ENCODE measurements at regions not wholly inside any gene's neighbourhood (a gene's known extent, or its start where the extent isn't known, plus 50 kb on each side); places are given as distances from the start of the nearest gene placed in this dataset.
A peak's percentile ranks its signal among the peaks of the same experiment; 100 is the strongest.

DNA sequence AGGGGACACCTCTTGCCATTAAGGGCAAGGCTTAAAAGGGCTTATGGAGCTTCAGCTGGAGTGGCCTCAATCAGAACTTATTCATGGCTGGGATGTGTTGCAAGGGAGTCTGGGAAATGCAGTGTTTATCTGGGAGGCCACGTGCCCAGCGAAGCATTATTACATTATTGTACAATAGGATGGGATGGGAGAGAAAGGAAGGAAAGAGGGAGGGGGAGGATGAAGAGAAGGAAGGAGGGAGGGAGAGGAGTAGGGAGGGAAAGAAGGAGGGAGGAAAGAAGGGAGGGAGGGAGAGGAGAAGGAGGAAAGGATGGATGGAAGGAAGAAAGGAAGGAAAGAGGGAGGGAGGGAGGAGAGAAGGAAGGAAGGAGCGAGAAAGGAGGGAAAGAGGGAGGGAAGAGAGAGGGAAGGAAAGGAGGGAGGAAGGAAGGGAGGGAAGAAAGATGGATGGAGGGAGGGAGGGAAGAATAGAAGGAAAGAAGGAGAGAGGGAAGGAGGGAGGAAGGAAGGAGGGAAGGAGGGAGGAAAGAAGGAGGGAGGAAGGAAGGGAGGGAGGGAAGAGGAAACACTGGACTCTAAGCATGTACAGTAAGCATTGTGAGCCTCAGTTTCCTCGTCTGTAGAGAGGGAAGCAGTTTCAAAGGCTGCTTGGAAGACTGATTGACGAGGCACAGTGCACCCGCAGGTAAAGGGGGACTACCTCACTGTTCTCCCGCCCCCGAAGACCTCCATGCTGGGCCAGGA, 62.2 kb downstream of the MYEOV start:
- DNase-seq (no peak), ATAC-seq (ENCODE audit: low read depth) (no peak)
- Histone ChIP-seq H3K9me1 (ENCODE audit: insufficient read depth, low read length) (peaks cover 16% of the 10 kb centered on the region), H2AFZ (replicated peaks; ENCODE audit: low read length, poor library complexity) (no peak overlapping the region), H3K36me3 (ENCODE audit: control insufficient read depth, insufficient read depth, low read length) (no peaks in the 10 kb centered on the region), H2BK20ac (ENCODE audit: low read depth, low read length) (peak overlapping the region; percentile 69), H3K27me3 (ENCODE audit: control insufficient read depth, insufficient read depth, low read length) (no peaks in the 10 kb centered on the region), H3K27ac (ENCODE audit: insufficient read depth, low read length) (no peak overlapping the region), H3K4me1 (ENCODE audit: control insufficient read depth, insufficient read depth, low read length) (peaks cover 16% of the 10 kb centered on the region), H4K20me1 (ENCODE audit: insufficient read depth, low read length) (no peaks in the 10 kb centered on the region), H4K8ac (ENCODE audit: low read depth in 2 of 2, low read length in 2 of 2) (peak overlapping the region in 1 of 2 experiments; percentile 33; a peak in 1 of 4 replicates), H4K5ac (ENCODE audit: low read depth, low read length) (no peak overlapping the region), H3K18ac (ENCODE audit: low read depth, low read length) (no peak overlapping the region), H3K4ac (ENCODE audit: low read depth, low read length) (peak overlapping the region; percentile 74), H2BK120ac (ENCODE audit: low read depth, low read length) (peak overlapping the region; percentile 65), H3K23ac (ENCODE audit: low read depth, low read length) (no peak overlapping the region), H3K4me3 (ENCODE audit: insufficient read depth, low read depth, low read length) (no peak overlapping the region), H3K56ac (ENCODE audit: extremely low read depth, insufficient read depth, low read length) (no peak overlapping the region), H4K91ac (ENCODE audit: insufficient read depth, low read depth, low read length) (peak overlapping the region; percentile 49; the same call in 1 of the 2 replicates), H3K4me2 (ENCODE audit: low read depth, low read length) (no peak overlapping the region), H2BK15ac (ENCODE audit: low read depth, low read length) (peak overlapping the region; percentile 64; the same call in 2 of the 3 replicates), H3K79me1 (ENCODE audit: low read depth in 1 of 2, low read length in 2 of 2) (peaks cover 5 to 25% of the 10 kb centered on the region in 2 experiments; a peak in 2 of 4 replicates), H3K9me3 (ENCODE audit: control insufficient read depth, insufficient read depth, low read length) (peaks cover 5% of the 10 kb centered on the region), H2AK9ac (replicated peaks; ENCODE audit: low read depth, low read length, poor library complexity) (peak overlapping the region; percentile 60), H2AK5ac (ENCODE audit: low read depth, low read length) (peak overlapping the region; percentile 93), H2BK5ac (ENCODE audit: low read depth, low read length, poor library complexity, severe bottlenecking) (peak overlapping the region; percentile 7), H3K14ac (replicated peaks; ENCODE audit: low read depth, low read length) (peak overlapping the region; percentile 17), H3K9ac (ENCODE audit: low read depth, low read length) (no peak overlapping the region)
- dilution Hi-C loops (cut with HindIII; ENCODE audit: low sequenced_read_pairs, unreplicated experiment), result no loop called here
- intact Hi-C loops (cut with micrococcal nuclease), result no loop called here
- CTCF ChIA-PET, result no interaction called here
- 63 to 97% methylated on average over 1 to 6 of the region's 8 CpGs for WGBS, 2 experiments (ENCODE audit: extremely low coverage in 2 of 2, insufficient read length in 1 of 2)
- POLR2A ChIA-PET (ENCODE audit: unreplicated experiment), result no interaction called here
- TF ChIP-seq, protein P1, sequence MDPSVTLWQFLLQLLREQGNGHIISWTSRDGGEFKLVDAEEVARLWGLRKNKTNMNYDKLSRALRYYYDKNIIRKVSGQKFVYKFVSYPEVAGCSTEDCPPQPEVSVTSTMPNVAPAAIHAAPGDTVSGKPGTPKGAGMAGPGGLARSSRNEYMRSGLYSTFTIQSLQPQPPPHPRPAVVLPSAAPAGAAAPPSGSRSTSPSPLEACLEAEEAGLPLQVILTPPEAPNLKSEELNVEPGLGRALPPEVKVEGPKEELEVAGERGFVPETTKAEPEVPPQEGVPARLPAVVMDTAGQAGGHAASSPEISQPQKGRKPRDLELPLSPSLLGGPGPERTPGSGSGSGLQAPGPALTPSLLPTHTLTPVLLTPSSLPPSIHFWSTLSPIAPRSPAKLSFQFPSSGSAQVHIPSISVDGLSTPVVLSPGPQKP (IDR thresholded peaks at IDR 0.05; ENCODE audit: borderline replicate concordance, low read depth, low read length), result no peak
- in situ Hi-C loops (cut with MboI; ENCODE audit: low sequenced_read_pairs), result no loop called here
- BruUV-seq (replicated peaks), result no TSS peak

Data from IMR-90 (cell line).